Gastrocnemius medialis (tissue), 4 donors: ENCODE measurements at regions not wholly inside any gene's neighbourhood (a gene's known extent, or its start where the extent isn't known, plus 50 kb on each side); places are given as distances from the start of the nearest gene placed in this dataset.

ENCODE experiments used
- ATAC-seq, 2 donors: fragments of 150-250 bp; one replicate each; pipeline ENCODE4 v1.9.1; 2016
- DNase-seq, 2 donors: peaks; one replicate each; pipeline ENCODE4 v3.0.0-alpha.2; 2019
- H3K27ac ChIP-seq, 4 donors: fragments of 200-600 bp; sonication (generic); 1 replicate in 1 of 4; 2 replicates in 3 of 4; pipeline ENCODE4 v1.5.1; 2016 to 2018; ENCODE audit warnings: mild to moderate bottlenecking in 2 of 4, moderate library complexity in 1 of 4
- H3K27me3 ChIP-seq, 3 donors: fragments of 200-600 bp; sonication (generic) in 2 of 3; 1 replicate in 1 of 3; 2 replicates in 2 of 3; pipeline versions ENCODE4 v1.5.1 to v1.6.0; 2016 to 2019; ENCODE audit warnings: mild to moderate bottlenecking in 1 of 3, moderate library complexity in 1 of 3
- H3K36me3 ChIP-seq, 2 donors: fragments of 200-600 bp; sonication (generic) in 1 of 2; one replicate each; pipeline ENCODE4 v1.5.1; 2017 to 2018
- H3K4me1 ChIP-seq, 2 donors: fragments of 200-600 bp; sonication (generic) in 1 of 2; one replicate each; pipeline ENCODE4 v1.5.1; 2016 to 2017; ENCODE audit warnings: mild to moderate bottlenecking in 2 of 2
- H3K4me3 ChIP-seq, 4 donors: fragments of 200-600 bp; sonication (generic) in 3 of 4; 1 replicate in 1 of 4; 2 replicates in 3 of 4; pipeline ENCODE4 v1.5.1; 2016 to 2019; ENCODE audit warnings: mild to moderate bottlenecking in 2 of 4
- H3K9me3 ChIP-seq, 3 donors: fragments of 200-600 bp; sonication (generic) in 2 of 3; 1 replicate in 1 of 3; 2 replicates in 2 of 3; pipeline ENCODE4 v1.5.1; 2016 to 2019
- CTCF ChIP-seq, 5 experiments: fragments of 450-650 bp in 3 of 5; fragments of 200-600 bp in 2 of 5; sonication (generic) in 2 of 5; IDR thresholded peaks in 4 of 5; conservative IDR thresholded peaks in 1 of 5; 1 replicate in 4 of 5; 2 replicates in 1 of 5; pipeline ENCODE4 v1.5.1; 2016 to 2019; ENCODE audit warnings: antibody characterized with exemption in 5 of 5, mild to moderate bottlenecking in 3 of 5, moderate library complexity in 3 of 5
- POLR2A ChIP-seq, 2 donors: fragments of 450-650 bp; IDR thresholded peaks; one replicate each; pipeline ENCODE4 v1.6.1; 2017; ENCODE audit warnings: antibody characterized with exemption in 2 of 2, mild to moderate bottlenecking in 2 of 2, moderate library complexity in 2 of 2
- in situ Hi-C, 4 donors: fragments of 200-750 bp; cut with MboI; loops; one replicate each; pipeline versions ENCODE4 v1.15.0 to v1.8.0; 2017; ENCODE audit warnings: low sequenced_read_pairs in 4 of 4
- intact Hi-C: fragments of 100-400 bp; cut with DNase I; formaldehyde crosslinking; loops from one replicate; pipeline ENCODE4 v1.15.1; 2023; ENCODE audit warnings: low total_unique reads

DNA sequence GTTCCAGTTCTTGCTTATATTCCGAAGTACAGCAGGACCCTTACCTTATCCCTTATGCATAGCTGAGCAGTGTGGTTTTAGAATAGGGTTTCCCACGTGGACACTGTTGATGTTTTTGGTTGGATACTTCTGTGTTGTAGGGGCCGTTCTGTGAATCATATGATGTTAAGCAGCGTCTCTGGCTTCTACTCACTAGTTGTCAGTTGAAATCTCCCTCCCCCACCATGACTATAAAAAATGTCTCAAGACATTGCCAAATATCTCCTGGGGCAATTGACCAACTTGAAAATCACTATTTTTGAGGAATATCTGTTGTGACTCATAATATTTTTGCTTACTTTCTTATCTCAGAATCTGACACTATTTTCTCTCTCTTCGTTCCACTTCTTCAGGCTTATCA lies 713.7 kb downstream of the TSN start:
- DNase-seq: no peak
- Histone ChIP-seq H3K27me3 (no peaks in the 10 kb centered on the region), H3K9me3 (no peaks in the 10 kb centered on the region), H3K27ac (no peak overlapping the region), H3K36me3 (no peaks in the 10 kb centered on the region), H3K4me3 (no peak overlapping the region), H3K4me1 (no peaks in the 10 kb centered on the region)
- in situ Hi-C loops: no loop called here
- no peak for ATAC-seq
- intact Hi-C loops: no loop called here
- no peak for TF ChIP-seq POLR2A (IDR thresholded peaks at IDR 0.05)
- TF ChIP-seq CTCF (IDR thresholded peaks at IDR 0.05 in 4 of 5, conservative IDR thresholded peaks at IDR 0.05 in 1 of 5): no peak

DNA sequence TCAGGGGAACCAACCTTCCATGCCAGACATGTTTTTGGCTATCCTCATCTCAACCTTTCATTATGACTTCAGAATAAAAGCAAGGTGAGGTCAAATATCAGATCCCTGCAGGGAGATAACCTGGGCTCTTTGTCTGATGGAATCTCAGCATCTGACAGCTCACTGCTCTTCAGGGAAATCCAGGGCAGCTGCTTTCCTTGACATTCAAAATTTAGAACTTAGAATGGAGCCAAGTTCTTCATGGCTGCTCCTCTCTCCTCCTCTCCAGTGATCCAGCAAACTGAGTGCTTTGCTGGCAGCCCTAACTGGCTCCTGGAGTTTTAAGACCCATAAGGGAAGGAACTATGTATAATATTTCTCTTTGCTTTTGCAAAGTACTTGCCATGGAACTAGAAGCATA lies 716.3 kb downstream of the TSN start:
- TF ChIP-seq CTCF (IDR thresholded peaks at IDR 0.05 in 4 of 5, conservative IDR thresholded peaks at IDR 0.05 in 1 of 5): no peak
- TF ChIP-seq POLR2A (IDR thresholded peaks at IDR 0.05): no peak
- no peak overlapping the region for H3K27ac ChIP-seq
- H3K4me3 ChIP-seq: no peak overlapping the region
- ATAC-seq: no peak
- no peaks in the 10 kb centered on the region for H3K27me3 ChIP-seq
- in situ Hi-C loops: no loop called here
- intact Hi-C loops: no loop called here
- DNase-seq: no peak
- H3K9me3 ChIP-seq: no peaks in the 10 kb centered on the region
- no peaks in the 10 kb centered on the region for H3K4me1 ChIP-seq
- H3K36me3 ChIP-seq: no peaks in the 10 kb centered on the region

- DNase-seq (no peak), ATAC-seq (no peak)
- H3K36me3 ChIP-seq: no peaks in the 10 kb centered on the region
- H3K27ac ChIP-seq: no peak overlapping the region
- H3K4me3 ChIP-seq: no peak overlapping the region
- in situ Hi-C loops (no loop called here), intact Hi-C loops (no loop called here)
- H3K9me3 ChIP-seq: no peaks in the 10 kb centered on the region
- H3K27me3 ChIP-seq: no peaks in the 10 kb centered on the region
- no peaks in the 10 kb centered on the region for H3K4me1 ChIP-seq
- TF ChIP-seq CTCF (IDR thresholded peaks at IDR 0.05 in 4 of 5, conservative IDR thresholded peaks at IDR 0.05 in 1 of 5) (no peak), POLR2A (IDR thresholded peaks at IDR 0.05) (no peak)
Observed at GRCh38 chr2:122478117-122478516, 722.7 kb downstream of the TSN start.

- no peak for DNase-seq
- Histone ChIP-seq H3K27ac (no peak overlapping the region), H3K27me3 (no peaks in the 10 kb centered on the region), H3K4me3 (no peak overlapping the region), H3K36me3 (no peaks in the 10 kb centered on the region), H3K4me1 (no peaks in the 10 kb centered on the region), H3K9me3 (no peaks in the 10 kb centered on the region)
- in situ Hi-C loops (no loop called here), intact Hi-C loops (no loop called here)
- no peak for ATAC-seq
- TF ChIP-seq CTCF (IDR thresholded peaks at IDR 0.05 in 4 of 5, conservative IDR thresholded peaks at IDR 0.05 in 1 of 5): no peak
- TF ChIP-seq POLR2A (IDR thresholded peaks at IDR 0.05): no peak
Observed at GRCh38 chr2:122478771-122479170, 723.3 kb downstream of the TSN start.

- no peaks in the 10 kb centered on the region for H3K36me3 ChIP-seq
- H3K4me1 ChIP-seq: no peaks in the 10 kb centered on the region
- intact Hi-C loops: no loop called here
- H3K27me3 ChIP-seq: no peaks in the 10 kb centered on the region
- no peak overlapping the region for H3K4me3 ChIP-seq
- H3K27ac ChIP-seq: no peak overlapping the region
- in situ Hi-C loops: no loop called here
- no peak for DNase-seq
- no peak for ATAC-seq
- H3K9me3 ChIP-seq: no peaks in the 10 kb centered on the region
- no peak for TF ChIP-seq POLR2A (IDR thresholded peaks at IDR 0.05)
- TF ChIP-seq CTCF (IDR thresholded peaks at IDR 0.05 in 4 of 5, conservative IDR thresholded peaks at IDR 0.05 in 1 of 5): no peak
Observed at GRCh38 chr2:122480501-122481243, 725.2 kb downstream of the TSN start.
